GM23338 (cell line): ENCODE measurements at regions not wholly inside any gene's neighbourhood (a gene's known extent, or its start where the extent isn't known, plus 50 kb on each side); places are given as distances from the start of the nearest gene placed in this dataset.

ENCODE experiments used
- ATAC-seq: fragments of 200-7000 bp; cut with Tn5 transposase; 3 replicates; pipeline ENCODE4 v1.9.1; 2020
- DNase-seq: peaks from one replicate; pipeline ENCODE4 v3.0.0-alpha.2; 2015; ENCODE audit warnings: low spot score
- H2AFZ ChIP-seq: fragments of 200-600 bp; sonication (generic); 2 replicates; pipeline ENCODE4 v1.8.0; 2016; ENCODE audit warnings: antibody characterized with exemption, mild to moderate bottlenecking, moderate library complexity
- H3F3A ChIP-seq: fragments of 200-600 bp; sonication (generic); replicated peaks from 2 replicates; pipeline ENCODE4 v1.8.0; 2017; ENCODE audit warnings: antibody characterized with exemption, mixed run types, low read depth
- H3K27ac ChIP-seq: fragments of 200-600 bp; sonication (generic); 2 replicates; pipeline ENCODE4 v1.6.1; 2016; ENCODE audit warnings: low read depth
- H3K27me3 ChIP-seq: fragments of 200-600 bp; sonication (generic); 2 replicates; pipeline ENCODE4 v1.8.0; 2016; ENCODE audit warnings: mild to moderate bottlenecking, mixed run types, moderate library complexity; ENCODE audit not compliant: insufficient read depth
- H3K36me3 ChIP-seq: fragments of 200-600 bp; sonication (generic); 2 replicates; pipeline ENCODE4 v1.8.0; 2016; ENCODE audit warnings: mild to moderate bottlenecking; ENCODE audit not compliant: insufficient read depth
- H3K4me1 ChIP-seq: fragments of 200-600 bp; sonication (generic); 2 replicates; pipeline ENCODE4 v1.8.0; 2016; ENCODE audit warnings: mild to moderate bottlenecking, moderate library complexity; ENCODE audit not compliant: insufficient read depth
- H3K4me2 ChIP-seq: fragments of 200-600 bp; sonication (generic); 2 replicates; pipeline ENCODE4 v1.7.1; 2017; ENCODE audit warnings: mixed run types
- H3K4me3 ChIP-seq: fragments of 200-600 bp; sonication (generic); 2 replicates; pipeline ENCODE4 v1.6.1; 2016; ENCODE audit warnings: mixed run types
- H3K79me2 ChIP-seq: fragments of 200-600 bp; sonication (generic); replicated peaks from 2 replicates; pipeline ENCODE4 v1.8.0; 2017; ENCODE audit warnings: mild to moderate bottlenecking; ENCODE audit not compliant: insufficient read depth
- H3K9me2 ChIP-seq: fragments of 200-600 bp; sonication (generic); 2 replicates; pipeline ENCODE4 v1.8.0; 2017; ENCODE audit not compliant: insufficient read depth
- H4K20me1 ChIP-seq: fragments of 200-600 bp; sonication (generic); replicated peaks from 2 replicates; pipeline ENCODE4 v1.8.0; 2017; ENCODE audit warnings: mild to moderate bottlenecking; ENCODE audit not compliant: insufficient read depth
- H3K27ac Mint-ChIP-seq: 2 replicates; pipeline ENCODE4 v1.8.0; 2020; ENCODE audit warnings: inconsistent platforms, mild to moderate bottlenecking, moderate library complexity, mixed read lengths
- H3K27me3 Mint-ChIP-seq: 3 replicates; pipeline ENCODE4 v1.8.0; 2022; ENCODE audit warnings: low read depth, mild to moderate bottlenecking, moderate library complexity, mixed read lengths, inconsistent platforms; ENCODE audit not compliant: insufficient read depth, poor library complexity
- H3K36me3 Mint-ChIP-seq: 3 replicates; pipeline ENCODE4 v1.8.0; 2021; ENCODE audit warnings: low read depth, mild to moderate bottlenecking, inconsistent platforms, moderate library complexity, mixed read lengths
- H3K4me1 Mint-ChIP-seq: 3 replicates; pipeline ENCODE4 v1.8.0; 2020; ENCODE audit warnings: mild to moderate bottlenecking, inconsistent platforms, mixed read lengths
- H3K4me3 Mint-ChIP-seq: 3 replicates; pipeline ENCODE4 v1.8.0; 2021; ENCODE audit warnings: moderate library complexity, mild to moderate bottlenecking, inconsistent platforms, mixed read lengths
- H3K9me3 Mint-ChIP-seq: 3 replicates; pipeline ENCODE4 v1.8.0; 2020; ENCODE audit warnings: moderate library complexity, mild to moderate bottlenecking, inconsistent platforms, mixed read lengths
- CREB1 ChIP-seq: fragments of 250-450 bp; sonication (Bioruptor Pico); IDR thresholded peaks from 2 replicates; pipeline ENCODE4 v1.5.0; 2020; ENCODE audit warnings: low read depth, mild to moderate bottlenecking, moderate library complexity
- EZH2 ChIP-seq: fragments of 200-600 bp; sonication (generic); IDR thresholded peaks from one replicate; pipeline ENCODE4 v1.8.0; 2017; ENCODE audit warnings: antibody characterized with exemption, mild to moderate bottlenecking, low read depth; ENCODE audit not compliant: unreplicated experiment
- EZH2phosphoT487 ChIP-seq: fragments of 200-600 bp; sonication (generic); IDR thresholded peaks from one replicate; pipeline ENCODE4 v1.8.1; 2018; ENCODE audit warnings: antibody characterized with exemption; ENCODE audit not compliant: unreplicated experiment
- JUNB ChIP-seq: IDR thresholded peaks from one replicate; pipeline ENCODE4 v1.6.1; 2016; ENCODE audit warnings: antibody characterized with exemption; ENCODE audit not compliant: unreplicated experiment
- NANOG ChIP-seq: IDR thresholded peaks from 2 replicates; pipeline ENCODE4 v1.6.1; 2016; ENCODE audit warnings: antibody characterized with exemption, borderline replicate concordance
- POLR2AphosphoS5 ChIP-seq: IDR thresholded peaks from 2 replicates; pipeline ENCODE4 v1.6.1; 2016; ENCODE audit warnings: antibody characterized with exemption, low read depth
- STAT1 ChIP-seq: IDR thresholded peaks from one replicate; pipeline ENCODE4 v1.6.1; 2016; ENCODE audit warnings: antibody characterized with exemption; ENCODE audit not compliant: unreplicated experiment
- ZNF114 ChIP-seq: fragments of 250-450 bp; sonication (Bioruptor Pico); IDR thresholded peaks from 2 replicates; pipeline ENCODE4 v1.5.0; 2020; ENCODE audit warnings: mild to moderate bottlenecking, moderate library complexity
- ZNF331 ChIP-seq: fragments of 250-450 bp; sonication (Bioruptor Pico); IDR thresholded peaks from 2 replicates; pipeline ENCODE4 v1.5.0; 2020; ENCODE audit warnings: low read depth, mild to moderate bottlenecking, moderate library complexity
- TF ChIP-seq, protein P1 (sequence below): fragments of 250-450 bp; sonication (Bioruptor Pico); IDR thresholded peaks from 2 replicates; pipeline ENCODE4 v1.5.0; 2020; ENCODE audit warnings: mild to moderate bottlenecking, moderate library complexity
- TF ChIP-seq, protein P2 (sequence below), 2 experiments: fragments of 200-600 bp in 1 of 2; sonication (generic) in 1 of 2; conservative IDR thresholded peaks; 2 replicates each; pipeline versions ENCODE4 v1.5.1 to v1.6.1; 2016 to 2017; ENCODE audit warnings: antibody characterized with exemption in 2 of 2, low read depth in 2 of 2, mild to moderate bottlenecking in 2 of 2, moderate library complexity in 1 of 2
- TF ChIP-seq, protein P3 (sequence below): IDR thresholded peaks from one replicate; pipeline ENCODE4 v1.6.1; 2018; ENCODE audit warnings: antibody characterized with exemption; ENCODE audit not compliant: unreplicated experiment
- TF ChIP-seq, protein P4 (sequence below): IDR thresholded peaks from 2 replicates; pipeline ENCODE4 v1.6.1; 2016; ENCODE audit warnings: antibody characterized with exemption

DNA sequence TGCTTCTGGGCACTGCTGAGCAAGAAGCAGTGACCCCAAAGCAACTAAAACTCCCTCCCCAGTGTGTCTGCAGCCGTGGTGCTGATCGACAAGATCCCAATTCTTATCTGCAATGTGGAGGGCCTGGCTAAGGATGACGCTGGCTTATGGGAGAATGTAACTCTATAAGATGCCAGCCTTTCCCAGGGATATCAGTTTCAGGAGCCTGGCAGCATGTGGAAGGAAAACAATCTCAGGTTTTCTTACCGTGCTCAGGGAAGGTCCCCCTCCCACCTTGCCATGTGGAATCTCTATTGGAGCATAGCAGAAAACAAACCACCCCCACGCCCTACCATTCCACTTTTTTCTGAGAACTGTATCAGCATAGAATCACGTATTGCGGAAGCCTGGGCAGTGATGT, 87.7 kb upstream of the PTPN3 start (continued):
- TF ChIP-seq, protein P1, sequence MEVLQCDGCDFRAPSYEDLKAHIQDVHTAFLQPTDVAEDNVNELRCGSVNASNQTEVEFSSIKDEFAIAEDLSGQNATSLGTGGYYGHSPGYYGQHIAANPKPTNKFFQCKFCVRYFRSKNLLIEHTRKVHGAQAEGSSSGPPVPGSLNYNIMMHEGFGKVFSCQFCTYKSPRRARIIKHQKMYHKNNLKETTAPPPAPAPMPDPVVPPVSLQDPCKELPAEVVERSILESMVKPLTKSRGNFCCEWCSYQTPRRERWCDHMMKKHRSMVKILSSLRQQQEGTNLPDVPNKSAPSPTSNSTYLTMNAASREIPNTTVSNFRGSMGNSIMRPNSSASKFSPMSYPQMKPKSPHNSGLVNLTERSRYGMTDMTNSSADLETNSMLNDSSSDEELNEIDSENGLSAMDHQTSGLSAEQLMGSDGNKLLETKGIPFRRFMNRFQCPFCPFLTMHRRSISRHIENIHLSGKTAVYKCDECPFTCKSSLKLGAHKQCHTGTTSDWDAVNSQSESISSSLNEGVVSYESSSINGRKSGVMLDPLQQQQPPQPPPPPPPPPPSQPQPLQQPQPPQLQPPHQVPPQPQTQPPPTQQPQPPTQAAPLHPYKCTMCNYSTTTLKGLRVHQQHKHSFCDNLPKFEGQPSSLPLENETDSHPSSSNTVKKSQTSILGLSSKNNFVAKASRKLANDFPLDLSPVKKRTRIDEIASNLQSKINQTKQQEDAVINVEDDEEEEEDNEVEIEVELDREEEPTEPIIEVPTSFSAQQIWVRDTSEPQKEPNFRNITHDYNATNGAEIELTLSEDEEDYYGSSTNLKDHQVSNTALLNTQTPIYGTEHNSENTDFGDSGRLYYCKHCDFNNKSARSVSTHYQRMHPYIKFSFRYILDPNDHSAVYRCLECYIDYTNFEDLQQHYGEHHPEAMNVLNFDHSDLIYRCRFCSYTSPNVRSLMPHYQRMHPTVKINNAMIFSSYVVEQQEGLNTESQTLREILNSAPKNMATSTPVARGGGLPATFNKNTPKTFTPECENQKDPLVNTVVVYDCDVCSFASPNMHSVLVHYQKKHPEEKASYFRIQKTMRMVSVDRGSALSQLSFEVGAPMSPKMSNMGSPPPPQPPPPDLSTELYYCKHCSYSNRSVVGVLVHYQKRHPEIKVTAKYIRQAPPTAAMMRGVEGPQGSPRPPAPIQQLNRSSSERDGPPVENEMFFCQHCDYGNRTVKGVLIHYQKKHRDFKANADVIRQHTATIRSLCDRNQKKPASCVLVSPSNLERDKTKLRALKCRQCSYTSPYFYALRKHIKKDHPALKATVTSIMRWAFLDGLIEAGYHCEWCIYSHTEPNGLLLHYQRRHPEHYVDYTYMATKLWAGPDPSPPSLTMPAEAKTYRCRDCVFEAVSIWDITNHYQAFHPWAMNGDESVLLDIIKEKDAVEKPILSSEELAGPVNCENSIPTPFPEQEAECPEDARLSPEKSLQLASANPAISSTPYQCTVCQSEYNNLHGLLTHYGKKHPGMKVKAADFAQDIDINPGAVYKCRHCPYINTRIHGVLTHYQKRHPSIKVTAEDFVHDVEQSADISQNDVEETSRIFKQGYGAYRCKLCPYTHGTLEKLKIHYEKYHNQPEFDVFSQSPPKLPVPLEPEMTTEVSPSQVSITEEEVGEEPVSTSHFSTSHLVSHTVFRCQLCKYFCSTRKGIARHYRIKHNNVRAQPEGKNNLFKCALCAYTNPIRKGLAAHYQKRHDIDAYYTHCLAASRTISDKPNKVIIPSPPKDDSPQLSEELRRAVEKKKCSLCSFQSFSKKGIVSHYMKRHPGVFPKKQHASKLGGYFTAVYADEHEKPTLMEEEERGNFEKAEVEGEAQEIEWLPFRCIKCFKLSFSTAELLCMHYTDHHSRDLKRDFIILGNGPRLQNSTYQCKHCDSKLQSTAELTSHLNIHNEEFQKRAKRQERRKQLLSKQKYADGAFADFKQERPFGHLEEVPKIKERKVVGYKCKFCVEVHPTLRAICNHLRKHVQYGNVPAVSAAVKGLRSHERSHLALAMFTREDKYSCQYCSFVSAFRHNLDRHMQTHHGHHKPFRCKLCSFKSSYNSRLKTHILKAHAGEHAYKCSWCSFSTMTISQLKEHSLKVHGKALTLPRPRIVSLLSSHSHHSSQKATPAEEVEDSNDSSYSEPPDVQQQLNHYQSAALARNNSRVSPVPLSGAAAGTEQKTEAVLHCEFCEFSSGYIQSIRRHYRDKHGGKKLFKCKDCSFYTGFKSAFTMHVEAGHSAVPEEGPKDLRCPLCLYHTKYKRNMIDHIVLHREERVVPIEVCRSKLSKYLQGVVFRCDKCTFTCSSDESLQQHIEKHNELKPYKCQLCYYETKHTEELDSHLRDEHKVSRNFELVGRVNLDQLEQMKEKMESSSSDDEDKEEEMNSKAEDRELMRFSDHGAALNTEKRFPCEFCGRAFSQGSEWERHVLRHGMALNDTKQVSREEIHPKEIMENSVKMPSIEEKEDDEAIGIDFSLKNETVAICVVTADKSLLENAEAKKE (CRISPR knock-in tag): no peak
- no peak for TF ChIP-seq STAT1
- TF ChIP-seq EZH2phosphoT487: no peak
- TF ChIP-seq, protein P2, sequence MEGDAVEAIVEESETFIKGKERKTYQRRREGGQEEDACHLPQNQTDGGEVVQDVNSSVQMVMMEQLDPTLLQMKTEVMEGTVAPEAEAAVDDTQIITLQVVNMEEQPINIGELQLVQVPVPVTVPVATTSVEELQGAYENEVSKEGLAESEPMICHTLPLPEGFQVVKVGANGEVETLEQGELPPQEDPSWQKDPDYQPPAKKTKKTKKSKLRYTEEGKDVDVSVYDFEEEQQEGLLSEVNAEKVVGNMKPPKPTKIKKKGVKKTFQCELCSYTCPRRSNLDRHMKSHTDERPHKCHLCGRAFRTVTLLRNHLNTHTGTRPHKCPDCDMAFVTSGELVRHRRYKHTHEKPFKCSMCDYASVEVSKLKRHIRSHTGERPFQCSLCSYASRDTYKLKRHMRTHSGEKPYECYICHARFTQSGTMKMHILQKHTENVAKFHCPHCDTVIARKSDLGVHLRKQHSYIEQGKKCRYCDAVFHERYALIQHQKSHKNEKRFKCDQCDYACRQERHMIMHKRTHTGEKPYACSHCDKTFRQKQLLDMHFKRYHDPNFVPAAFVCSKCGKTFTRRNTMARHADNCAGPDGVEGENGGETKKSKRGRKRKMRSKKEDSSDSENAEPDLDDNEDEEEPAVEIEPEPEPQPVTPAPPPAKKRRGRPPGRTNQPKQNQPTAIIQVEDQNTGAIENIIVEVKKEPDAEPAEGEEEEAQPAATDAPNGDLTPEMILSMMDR (conservative IDR thresholded peaks at IDR 0.05; ENCODE audit: low read depth in 2 of 2): no peak
- no peak for TF ChIP-seq JUNB

DNA sequence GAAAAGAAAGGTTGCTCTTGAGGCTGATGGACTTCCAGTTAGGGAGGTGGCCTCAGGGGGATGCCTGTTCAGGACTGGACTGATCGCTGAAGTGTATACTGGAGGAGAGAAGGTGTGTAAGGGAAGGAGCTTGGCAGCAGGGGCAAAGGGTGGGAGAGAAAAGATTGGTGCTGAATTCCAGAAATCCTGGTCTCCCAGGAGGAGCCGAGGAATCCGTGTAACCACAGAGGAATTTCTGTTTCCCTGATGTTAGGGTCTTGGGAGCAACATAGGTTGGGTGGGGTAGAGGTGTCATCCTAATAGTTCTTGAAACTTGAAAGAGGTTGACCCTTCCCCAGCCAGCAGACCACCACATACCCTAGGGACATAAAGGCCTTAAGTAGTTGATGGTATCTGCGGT, 88.9 kb upstream of the PTPN3 start:
- H3K4me1 Mint-ChIP-seq: no peaks in the 10 kb centered on the region
- no peak overlapping the region for H3K4me3 Mint-ChIP-seq
- Histone ChIP-seq H3F3A (no peaks in the 10 kb centered on the region), H2AFZ (no peak overlapping the region), H3K4me2 (no peak overlapping the region), H3K4me3 (no peak overlapping the region), H3K4me1 (no peaks in the 10 kb centered on the region), H3K27ac (no peak overlapping the region), H3K9me2 (no peaks in the 10 kb centered on the region), H3K36me3 (no peaks in the 10 kb centered on the region), H3K27me3 (no peaks in the 10 kb centered on the region), H3K79me2 (no peaks in the 10 kb centered on the region), H4K20me1 (no peaks in the 10 kb centered on the region)
- H3K9me3 Mint-ChIP-seq: 0 out of 3 replicates have a peak, but pooled peaks cover 9% of the 10 kb centered on the region
- ATAC-seq (no peak), DNase-seq (no peak)
- H3K27me3 Mint-ChIP-seq: peaks cover 6% of the 10 kb centered on the region
- no peak overlapping the region for H3K27ac Mint-ChIP-seq
- no peaks in the 10 kb centered on the region; the same call in 2 of the 3 replicates for H3K36me3 Mint-ChIP-seq
- TF ChIP-seq EZH2phosphoT487 (no peak), POLR2AphosphoS5 (no peak), CREB1 (CRISPR knock-in tag) (no peak), EZH2 (no peak), STAT1 (no peak), ZNF114 (CRISPR knock-in tag) (no peak), NANOG (no peak), ZNF331 (CRISPR knock-in tag) (no peak), JUNB (no peak)
- TF ChIP-seq, protein P3, sequence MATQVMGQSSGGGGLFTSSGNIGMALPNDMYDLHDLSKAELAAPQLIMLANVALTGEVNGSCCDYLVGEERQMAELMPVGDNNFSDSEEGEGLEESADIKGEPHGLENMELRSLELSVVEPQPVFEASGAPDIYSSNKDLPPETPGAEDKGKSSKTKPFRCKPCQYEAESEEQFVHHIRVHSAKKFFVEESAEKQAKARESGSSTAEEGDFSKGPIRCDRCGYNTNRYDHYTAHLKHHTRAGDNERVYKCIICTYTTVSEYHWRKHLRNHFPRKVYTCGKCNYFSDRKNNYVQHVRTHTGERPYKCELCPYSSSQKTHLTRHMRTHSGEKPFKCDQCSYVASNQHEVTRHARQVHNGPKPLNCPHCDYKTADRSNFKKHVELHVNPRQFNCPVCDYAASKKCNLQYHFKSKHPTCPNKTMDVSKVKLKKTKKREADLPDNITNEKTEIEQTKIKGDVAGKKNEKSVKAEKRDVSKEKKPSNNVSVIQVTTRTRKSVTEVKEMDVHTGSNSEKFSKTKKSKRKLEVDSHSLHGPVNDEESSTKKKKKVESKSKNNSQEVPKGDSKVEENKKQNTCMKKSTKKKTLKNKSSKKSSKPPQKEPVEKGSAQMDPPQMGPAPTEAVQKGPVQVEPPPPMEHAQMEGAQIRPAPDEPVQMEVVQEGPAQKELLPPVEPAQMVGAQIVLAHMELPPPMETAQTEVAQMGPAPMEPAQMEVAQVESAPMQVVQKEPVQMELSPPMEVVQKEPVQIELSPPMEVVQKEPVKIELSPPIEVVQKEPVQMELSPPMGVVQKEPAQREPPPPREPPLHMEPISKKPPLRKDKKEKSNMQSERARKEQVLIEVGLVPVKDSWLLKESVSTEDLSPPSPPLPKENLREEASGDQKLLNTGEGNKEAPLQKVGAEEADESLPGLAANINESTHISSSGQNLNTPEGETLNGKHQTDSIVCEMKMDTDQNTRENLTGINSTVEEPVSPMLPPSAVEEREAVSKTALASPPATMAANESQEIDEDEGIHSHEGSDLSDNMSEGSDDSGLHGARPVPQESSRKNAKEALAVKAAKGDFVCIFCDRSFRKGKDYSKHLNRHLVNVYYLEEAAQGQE: no peak
- TF ChIP-seq, protein P4, sequence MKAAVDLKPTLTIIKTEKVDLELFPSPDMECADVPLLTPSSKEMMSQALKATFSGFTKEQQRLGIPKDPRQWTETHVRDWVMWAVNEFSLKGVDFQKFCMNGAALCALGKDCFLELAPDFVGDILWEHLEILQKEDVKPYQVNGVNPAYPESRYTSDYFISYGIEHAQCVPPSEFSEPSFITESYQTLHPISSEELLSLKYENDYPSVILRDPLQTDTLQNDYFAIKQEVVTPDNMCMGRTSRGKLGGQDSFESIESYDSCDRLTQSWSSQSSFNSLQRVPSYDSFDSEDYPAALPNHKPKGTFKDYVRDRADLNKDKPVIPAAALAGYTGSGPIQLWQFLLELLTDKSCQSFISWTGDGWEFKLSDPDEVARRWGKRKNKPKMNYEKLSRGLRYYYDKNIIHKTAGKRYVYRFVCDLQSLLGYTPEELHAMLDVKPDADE: no peak
